ENCODE measurements at regions not wholly inside any gene's neighbourhood (a gene's known extent, or its start where the extent isn't known, plus 50 kb on each side); places are given as distances from the start of the nearest gene placed in this dataset.

GRCh38 chr3:109982201-109982600 is 644.9 kb upstream of the DPPA4 start:
- TF ChIP-seq POLR2A (IDR thresholded peaks at IDR 0.05; ENCODE audit: low read length): no peak
- no peak for TF ChIP-seq GATA1 (IDR thresholded peaks at IDR 0.05; ENCODE audit: low read depth, low read length)

Measured in erythroblast (primary cell).